MM.1S (cell line): ENCODE measurements at regions not wholly inside any gene's neighbourhood (a gene's known extent, or its start where the extent isn't known, plus 50 kb on each side); places are given as distances from the start of the nearest gene placed in this dataset.

ENCODE experiments used
- EZH2 ChIP-seq: fragments of 300-600 bp; sonication (generic); optimal IDR thresholded peaks from 2 replicates; pipeline ENCODE3; 2017; ENCODE audit warnings: low read depth, mild to moderate bottlenecking, antibody characterized with exemption, low read length, mixed read lengths
- EZH2phosphoT487 ChIP-seq: fragments of 300-600 bp; sonication (generic); IDR thresholded peaks from 2 replicates; pipeline ENCODE4 v1.6.1; 2018; ENCODE audit warnings: antibody characterized with exemption, low read length
- TF ChIP-seq, protein P1 (sequence below): fragments of 300-600 bp; sonication (generic); IDR thresholded peaks from 2 replicates; pipeline ENCODE4 v1.5.1; 2016; ENCODE audit warnings: antibody characterized with exemption, low read length, mixed read lengths

DNA sequence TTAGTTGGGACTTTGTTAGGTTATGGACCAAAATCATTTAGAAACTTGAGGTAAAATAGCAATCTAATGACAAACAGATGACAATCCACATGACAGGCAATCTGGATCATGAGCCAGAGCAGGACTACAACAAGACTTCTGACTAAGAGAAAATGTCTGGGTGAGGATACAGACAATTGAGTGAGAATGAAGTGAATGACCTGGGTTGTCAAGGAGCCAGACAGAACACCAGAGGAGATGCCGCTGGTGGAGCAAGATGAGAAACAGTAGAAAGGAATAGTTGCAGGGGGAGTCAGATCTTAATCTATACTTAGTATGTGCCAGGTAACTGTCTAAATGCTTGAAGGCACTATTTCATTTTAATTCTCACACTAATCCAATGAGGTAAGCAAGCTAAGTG is 277.8 kb downstream of the PRELID2 start:
- TF ChIP-seq, protein P1, sequence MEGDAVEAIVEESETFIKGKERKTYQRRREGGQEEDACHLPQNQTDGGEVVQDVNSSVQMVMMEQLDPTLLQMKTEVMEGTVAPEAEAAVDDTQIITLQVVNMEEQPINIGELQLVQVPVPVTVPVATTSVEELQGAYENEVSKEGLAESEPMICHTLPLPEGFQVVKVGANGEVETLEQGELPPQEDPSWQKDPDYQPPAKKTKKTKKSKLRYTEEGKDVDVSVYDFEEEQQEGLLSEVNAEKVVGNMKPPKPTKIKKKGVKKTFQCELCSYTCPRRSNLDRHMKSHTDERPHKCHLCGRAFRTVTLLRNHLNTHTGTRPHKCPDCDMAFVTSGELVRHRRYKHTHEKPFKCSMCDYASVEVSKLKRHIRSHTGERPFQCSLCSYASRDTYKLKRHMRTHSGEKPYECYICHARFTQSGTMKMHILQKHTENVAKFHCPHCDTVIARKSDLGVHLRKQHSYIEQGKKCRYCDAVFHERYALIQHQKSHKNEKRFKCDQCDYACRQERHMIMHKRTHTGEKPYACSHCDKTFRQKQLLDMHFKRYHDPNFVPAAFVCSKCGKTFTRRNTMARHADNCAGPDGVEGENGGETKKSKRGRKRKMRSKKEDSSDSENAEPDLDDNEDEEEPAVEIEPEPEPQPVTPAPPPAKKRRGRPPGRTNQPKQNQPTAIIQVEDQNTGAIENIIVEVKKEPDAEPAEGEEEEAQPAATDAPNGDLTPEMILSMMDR, result no peak
- TF ChIP-seq EZH2 (no peak), EZH2phosphoT487 (no peak)
